Right renal pelvis (tissue), 4 donors: ENCODE measurements at regions not wholly inside any gene's neighbourhood (a gene's known extent, or its start where the extent isn't known, plus 50 kb on each side); places are given as distances from the start of the nearest gene placed in this dataset.
"Not testable (repeated sequence)": the region's sequence is repeated elsewhere in the genome, so short reads cannot be mapped to it uniquely, and the experiment has no call there.

Experiments used
- DNase-seq, 4 donors: peaks; one replicate each; pipeline ENCODE4 v3.0.0-alpha.2; 2013; ENCODE audit warnings: low read depth in 4 of 4, low spot score in 3 of 4, missing footprints in 1 of 4

DNA sequence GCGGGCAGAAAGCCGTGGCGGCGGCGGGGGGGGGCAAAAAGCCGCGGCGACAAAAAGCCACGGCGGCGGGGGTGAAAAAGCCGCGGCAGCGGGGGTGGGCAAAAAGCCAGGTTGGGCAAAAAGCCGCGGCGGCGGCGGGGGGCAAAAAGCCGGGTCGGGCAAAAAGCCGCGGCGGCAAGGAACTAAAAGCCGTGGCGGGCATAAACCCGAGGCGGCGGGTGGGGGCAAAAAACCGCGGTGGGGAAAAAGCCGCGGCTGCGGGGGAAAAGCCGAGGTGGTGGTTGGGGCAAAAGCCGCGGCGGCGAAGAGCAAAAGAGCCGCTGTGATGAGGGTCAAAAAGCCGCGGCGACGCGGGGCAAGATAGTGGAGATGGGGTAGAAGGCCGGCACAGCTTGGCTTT, 1834.2 kb downstream of the FOXD4L5 start:
- DNase-seq, result not testable (repeated sequence)

DNA sequence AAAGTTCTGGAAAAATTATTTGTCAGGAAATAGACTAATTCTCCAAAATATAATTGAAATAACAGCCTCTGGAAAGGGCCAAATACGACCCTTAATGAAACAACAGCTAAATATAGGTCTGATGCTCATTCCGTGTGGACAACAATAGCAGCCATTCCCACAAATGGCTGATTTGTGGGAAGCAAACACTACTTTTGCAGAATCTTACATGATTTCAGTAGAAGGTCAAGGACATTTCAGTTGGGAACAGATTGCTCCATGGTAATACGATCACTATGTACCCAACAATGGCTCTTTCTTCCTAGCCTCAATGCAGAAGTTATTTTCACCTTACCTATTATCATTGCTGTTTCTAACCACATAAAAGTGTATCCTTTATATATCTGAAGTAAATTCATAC, 1859.9 kb downstream of the FOXD4L5 start:
- DNase-seq, result not testable (repeated sequence)

DNA sequence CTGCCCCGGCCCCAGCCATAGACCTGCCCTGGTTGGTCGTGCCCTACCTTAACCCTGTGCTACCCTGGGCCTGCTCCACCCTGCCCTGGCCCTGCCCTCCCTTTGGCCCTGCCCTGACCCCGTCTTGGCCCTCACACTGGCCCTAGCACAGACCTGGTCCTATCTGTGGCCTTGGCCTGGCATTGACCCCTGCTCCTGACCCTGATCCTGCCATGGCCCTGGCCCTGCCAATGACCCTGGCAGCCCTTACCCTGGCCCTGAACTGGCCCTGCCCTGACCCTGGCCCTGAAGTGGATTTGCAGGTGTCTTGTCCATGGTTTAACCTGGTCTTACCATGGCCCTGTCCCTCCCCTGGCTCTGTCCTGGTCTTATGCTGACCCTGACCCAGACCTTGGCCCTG, 1894.1 kb downstream of the FOXD4L5 start:
- DNase-seq, result not testable (repeated sequence)

DNA sequence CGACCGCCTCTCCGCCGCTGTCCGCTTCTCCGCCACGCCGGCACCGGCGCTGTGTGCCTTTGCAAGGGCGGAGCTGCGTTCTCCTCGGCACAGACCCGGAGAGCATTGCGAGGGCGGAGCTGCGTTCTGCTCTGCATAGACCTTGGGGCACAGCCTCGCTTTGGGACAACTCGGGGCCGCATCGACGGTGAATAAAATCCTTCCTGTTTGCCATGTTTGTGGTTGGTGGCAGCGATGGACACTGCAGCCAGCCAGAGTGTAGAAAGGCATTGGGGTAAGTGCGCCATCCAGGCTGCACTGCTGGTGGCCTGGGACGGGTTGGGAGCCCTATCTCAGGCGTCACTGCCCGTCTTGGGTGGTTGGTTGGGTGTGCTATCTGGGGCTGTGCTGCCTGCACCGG, 1899.5 kb downstream of the FOXD4L5 start:
- DNase-seq, result not testable (repeated sequence)

DNA sequence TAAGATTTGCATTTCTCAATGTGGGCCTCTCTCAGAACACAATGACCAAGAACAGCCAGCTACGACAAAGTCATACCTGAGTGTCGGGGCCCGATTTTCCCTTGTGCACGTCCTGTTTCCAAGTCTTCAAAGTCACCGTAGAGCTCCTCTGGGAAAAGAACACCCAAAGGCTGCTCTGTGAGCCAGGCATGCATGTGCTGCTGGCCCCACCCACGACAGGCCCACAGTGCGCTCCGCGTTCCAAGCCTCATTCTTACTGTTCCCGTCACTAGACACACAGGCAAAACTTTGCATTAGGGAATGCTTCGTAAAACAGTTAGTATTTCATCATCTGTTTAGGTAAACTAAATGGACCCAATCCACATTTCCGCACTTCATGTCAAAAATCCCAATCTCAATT, 1905.1 kb downstream of the FOXD4L5 start:
- DNase-seq, result not testable (repeated sequence)

DNA sequence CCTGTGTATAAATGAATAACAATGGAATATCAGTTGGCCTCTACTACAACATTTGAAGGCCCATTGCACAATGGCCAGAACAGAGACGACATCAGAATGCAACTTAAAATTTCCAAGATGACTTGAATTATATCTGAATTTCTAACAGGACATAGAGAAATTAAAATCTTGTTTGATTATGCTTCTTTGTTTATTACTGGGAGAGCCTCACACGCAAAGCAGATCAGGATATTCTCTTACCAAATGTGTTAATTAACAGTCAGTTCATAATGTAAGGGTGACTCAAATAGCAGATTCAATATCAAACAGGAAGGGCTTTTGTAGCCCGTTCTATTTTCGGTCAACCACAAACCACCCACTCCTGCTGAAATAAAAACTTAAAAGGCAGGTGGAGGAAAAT, 1930.8 kb downstream of the FOXD4L5 start:
- DNase-seq, result not testable (repeated sequence)

DNA sequence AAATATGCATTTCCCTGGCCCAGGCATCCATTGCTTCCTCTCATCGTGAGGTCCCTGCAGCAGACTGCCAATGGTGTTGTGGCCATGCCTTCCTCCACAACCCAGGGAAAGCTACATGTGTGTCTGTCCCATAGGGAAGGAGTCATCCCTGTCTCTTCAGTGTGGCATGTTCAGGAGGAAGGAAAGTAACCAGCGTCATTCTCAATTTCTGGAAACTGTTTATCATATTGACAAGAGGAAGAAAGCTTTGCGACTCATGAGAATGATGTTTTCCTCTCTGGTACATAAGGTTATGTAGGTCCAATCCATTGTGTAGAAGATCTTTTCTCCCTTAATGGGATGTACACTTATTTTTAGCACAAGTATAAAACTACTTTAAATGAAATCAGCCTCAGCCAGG, 1937.7 kb downstream of the FOXD4L5 start:
- DNase-seq, result not testable (repeated sequence)

DNA sequence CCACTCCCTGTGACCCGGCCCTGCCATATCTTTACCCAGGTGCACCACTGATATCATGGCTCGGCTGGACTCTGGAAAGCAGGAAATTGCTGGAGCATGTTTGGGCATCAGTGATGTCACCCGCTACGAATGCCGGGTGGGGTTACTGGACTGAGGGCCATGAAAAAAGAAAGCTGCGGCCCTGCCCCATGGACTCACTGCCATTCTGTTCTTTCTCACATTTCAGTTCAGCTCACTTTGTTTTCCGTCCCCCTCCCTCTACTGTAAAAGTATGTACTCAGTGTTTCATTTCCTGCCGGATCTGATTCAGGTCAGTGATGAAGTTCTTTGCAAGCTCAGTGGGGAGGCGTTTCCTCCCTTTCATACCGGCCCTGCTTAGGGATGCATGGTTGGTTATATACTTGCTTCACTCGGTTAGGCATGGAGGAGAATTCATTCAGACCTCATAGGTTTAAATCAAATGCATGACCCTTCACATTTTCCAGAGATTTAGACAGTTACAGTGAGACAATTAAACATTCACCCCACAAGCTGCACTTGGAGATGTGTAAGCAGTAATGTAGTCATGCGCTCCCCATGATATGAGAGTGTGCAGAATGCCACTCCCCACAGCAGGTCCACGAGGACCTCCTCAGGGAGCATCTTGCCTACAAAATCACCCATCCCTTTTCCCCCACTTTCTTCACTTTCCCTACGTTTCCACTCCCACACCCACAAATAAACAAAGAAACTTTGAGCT, 1938.5 kb downstream of the FOXD4L5 start:
- peak; percentile 39 to 63 (median 48) for DNase-seq

DNA sequence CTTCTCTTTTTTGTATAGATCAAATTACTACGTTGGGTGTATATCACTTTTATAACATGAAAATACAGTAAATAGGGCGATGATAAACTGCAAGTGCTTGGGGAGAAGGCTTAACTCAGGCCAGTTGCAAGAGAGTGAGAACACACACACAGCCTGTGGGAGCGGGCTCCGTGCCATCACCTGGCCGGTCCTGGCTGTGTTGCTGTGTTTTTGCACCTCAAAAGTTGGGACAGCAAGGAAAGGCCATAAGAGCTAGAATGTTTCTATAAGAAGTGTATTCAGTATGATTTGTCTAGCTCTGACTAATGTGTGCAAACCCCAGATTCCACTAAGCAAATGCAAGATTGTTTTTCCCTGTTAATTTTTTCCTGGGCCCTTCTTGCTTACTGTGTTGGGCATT, 1940.6 kb downstream of the FOXD4L5 start:
- DNase-seq, result not testable (repeated sequence)

DNA sequence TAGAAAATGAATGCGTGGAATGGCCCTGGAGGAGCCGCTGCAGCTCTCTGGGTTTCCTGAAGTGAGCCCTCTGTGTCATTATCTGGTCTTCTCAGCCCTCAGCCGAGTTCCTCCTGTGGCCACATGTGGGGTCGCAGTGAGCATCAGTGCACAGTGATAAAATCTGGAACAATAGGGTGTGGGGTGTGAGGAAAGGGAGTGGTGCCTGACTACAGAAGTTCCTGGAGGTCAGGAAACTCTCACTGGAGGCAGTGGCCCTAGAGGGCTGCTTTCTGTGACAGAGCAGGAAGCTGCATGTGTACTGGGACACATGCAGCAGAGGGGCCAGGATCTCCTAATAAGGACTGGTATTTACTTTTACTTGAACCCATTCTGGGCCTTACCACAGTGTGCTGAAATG, 1942.5 kb downstream of the FOXD4L5 start:
- not testable (repeated sequence) for DNase-seq

DNA sequence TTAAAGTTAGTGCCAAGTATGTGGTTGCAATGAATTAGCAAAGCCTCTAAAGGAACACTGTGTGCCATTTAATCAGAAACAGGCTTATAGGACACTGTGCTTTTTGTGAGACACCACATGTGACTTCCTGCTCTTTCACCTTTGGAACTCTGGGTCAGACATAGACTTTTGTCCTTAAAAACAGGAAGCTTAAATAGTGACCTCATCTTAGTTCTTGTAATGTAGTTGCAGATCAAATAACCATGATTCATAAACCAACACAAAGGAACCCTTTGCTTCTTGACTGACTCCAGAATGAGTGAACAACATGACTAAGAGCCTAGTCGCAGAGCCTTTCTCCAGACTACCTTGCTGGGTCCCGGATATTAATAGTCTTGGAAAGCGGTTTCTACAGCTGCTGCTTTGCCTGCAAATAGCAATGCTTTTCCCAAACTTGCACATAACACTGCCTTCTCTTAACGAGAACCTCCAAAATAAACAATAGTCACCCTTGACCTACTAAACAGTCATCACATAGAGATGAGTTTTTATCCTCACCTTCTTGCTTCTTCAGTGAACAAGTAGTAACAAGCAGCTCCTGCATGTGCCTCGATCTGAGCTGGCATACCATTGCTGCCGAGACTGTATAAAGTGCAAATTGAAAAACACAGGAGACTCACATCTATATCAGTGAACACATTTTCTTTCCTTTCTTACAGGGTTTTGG, 1947.0 kb downstream of the FOXD4L5 start:
- DNase-seq, result not testable (repeated sequence)

DNA sequence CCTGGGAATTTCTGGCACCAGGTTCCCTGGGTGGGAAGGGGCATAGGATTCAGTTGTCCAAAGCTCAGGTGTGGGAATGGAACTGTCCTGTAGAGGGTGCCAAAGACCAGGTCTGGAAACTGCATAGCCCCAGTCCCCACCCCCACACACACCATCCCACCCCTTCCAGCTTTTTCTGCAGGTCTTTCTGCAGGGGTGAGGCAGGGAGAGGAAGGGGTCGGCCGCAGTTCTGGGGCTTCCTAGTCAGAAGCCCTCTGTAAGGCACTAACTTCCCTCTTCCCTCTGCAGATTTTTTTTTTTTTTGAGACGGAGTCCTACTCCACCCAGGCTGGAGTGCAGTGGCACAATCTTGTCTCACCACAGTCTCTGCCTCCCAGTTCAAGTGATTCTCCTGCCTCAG, 1949.7 kb downstream of the FOXD4L5 start:
- DNase-seq, result not testable (repeated sequence)

DNA sequence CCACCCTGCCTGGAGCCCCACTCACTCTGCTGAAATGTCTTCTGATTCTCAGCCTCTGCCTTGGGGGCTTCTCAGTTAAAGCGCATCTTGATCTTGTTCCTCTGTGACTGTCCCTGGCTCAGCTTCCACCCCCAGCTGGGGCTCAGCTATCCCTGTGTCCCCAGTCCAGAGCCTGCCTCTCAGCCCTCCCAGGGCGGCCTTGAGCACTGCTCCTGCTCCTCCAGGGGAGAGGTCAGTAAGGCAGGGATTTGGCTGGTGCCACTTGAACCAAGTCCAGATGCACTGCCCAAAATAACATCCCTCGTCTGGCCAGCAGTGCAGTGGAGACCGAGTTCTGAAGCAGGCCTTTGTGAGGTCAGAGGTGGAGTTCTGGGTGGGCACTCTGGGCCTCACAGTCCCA, 1950.8 kb downstream of the FOXD4L5 start:
- not testable (repeated sequence) for DNase-seq

DNA sequence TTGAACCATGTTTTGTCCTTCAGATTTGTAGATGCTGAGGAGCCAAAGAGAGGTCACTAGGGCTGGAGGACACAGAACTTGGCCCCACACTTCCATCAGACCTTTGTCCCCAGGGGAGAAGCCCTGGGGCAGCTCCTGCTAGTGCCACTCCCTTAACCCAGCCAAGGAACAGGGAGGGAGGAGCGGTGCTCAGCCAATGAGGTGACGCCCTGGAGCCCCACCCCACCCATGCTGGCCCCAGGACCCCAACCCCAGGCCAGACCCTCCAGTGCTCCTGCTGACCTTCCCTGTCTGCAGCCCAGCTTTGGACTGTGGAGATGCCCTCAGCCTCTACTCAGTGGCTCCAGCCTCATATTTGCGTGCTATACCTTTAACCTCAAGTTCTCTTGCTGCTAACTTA, 1951.9 kb downstream of the FOXD4L5 start:
- DNase-seq, result not testable (repeated sequence)

DNA sequence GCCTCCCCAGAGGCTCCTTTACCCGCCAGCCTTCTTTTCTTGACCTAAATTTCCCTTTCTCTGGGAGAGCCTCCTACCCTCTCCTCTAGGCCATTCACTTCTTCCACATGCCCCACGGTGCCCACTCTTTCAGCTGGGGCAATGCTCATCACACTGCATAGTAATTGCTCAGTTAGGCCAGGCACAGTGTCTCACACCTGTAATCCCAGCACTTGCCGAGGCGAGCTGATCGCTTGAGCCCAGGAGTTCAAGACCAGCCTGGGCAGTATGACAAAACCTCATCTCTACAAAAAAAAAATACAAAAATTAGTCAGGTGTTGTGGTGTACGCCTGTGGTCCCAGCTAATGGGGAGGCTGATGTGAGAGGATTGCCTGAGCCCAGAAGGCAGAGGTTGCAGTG, 1956.7 kb downstream of the FOXD4L5 start:
- not testable (repeated sequence) for DNase-seq

DNA sequence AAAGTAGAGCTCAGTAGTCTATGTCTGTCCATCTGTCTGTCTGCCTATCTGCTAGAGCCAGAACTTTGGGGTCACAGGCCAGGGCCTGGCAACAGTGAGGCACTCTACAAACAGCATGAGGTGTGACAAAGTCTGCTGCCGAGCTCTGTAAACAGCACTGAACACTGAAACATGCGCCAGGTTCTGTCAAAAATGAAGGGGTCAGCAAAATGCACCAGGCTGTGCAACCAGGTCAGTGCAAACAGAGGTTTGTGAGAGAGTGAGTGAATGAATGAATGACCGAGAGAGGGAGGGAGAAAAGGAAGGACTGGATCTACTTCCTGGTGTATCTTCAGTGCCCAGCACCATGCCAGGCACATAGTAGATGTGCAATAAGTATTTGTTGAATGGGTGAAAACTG, 1957.8 kb downstream of the FOXD4L5 start:
- not testable (repeated sequence) for DNase-seq

DNA sequence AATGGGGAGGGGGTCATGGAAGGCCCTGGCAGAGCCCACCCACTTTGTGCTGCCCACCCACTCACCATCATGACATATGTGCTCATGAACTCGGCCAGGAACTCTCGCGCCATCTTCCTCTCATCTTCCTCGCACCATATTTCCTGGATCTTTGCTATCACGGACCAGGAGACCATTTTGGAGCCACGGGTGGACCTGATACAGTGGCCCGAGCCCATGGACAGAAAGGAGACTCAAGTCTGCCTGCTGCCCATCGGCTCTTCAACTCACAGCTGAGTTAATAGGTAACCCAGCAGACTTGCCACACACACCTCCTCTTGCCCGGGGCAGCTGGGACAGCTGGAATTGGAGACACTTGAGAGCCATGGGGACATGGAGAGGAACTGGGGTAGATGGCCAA, 1958.3 kb downstream of the FOXD4L5 start:
- not testable (repeated sequence) for DNase-seq

DNA sequence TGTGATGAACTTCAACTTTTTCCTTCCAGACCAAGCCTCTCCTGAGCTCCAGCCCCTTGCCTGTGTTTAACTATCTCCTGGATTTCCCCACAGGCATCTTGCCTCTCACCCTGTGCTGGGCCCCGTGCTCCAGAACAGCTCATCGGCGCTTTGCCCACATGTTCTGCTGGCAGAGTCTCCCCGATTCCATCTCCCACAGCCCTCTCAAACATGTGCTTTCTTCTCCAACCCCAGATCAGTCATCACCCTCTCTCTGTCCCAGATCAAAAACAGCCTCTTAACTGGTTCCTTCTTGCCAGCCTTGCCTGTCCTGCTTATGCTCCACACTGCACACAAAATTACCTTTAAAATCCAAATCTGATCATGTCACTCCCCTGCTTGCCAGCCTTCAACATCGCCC, 1959.3 kb downstream of the FOXD4L5 start:
- not testable (repeated sequence) for DNase-seq

DNA sequence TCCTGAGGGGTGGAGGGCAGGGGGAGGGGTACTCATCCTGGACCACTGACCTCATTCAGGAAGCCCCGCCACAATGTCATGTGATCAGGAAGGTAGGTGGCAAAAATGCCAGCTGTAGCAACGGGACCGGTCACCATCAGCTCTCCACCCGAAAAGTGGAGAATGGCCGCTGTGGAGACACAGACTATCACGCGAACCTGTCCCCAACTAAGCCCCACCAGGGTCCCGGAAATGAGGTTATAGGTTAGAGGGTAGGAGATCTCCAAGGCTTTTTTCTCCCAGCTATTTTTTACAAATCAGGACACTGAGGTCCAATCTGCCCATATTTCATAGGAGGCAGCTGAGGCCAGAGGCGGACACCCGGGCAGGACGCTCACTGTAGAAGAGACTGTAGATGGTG, 1966.9 kb downstream of the FOXD4L5 start:
- not testable (repeated sequence) for DNase-seq

DNA sequence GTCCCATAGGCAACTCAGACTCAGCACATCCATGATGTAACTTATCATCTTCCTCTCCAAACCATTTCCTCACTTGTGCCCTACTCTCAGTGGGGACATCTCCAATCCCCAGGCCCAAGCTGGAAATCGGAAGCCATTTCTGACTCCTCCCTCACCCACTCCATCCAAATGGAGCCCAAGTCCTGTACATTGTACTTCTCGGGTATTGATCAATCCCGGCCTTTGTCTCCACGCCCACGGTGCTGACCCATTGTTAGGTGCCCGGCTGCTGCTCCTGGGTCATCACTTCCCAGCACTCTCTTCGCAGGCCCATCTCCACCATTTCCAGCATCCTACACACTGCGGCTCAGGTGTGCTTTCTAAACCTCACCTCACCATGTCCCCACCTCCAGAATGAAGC, 1969.6 kb downstream of the FOXD4L5 start:
- not testable (repeated sequence) for DNase-seq

DNA sequence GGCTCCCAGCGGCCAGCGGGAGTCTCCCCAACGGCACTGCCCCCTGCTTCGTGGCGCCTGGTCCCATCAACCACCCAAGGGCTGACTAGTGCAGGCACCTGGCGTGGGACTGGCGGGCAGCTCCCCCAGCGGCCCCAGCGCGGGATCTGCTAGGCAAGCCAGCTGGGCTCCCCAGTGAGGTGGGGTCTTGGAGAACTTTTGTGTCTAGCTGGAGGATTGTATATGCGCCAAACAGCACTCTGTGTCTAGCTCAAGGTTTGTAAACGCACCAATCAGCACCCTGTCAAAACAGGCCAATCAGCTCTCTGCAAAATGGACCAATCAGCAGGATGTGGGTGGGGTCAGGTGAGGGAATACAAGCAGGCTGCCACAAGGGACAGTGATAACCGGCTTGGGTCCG, 1988.2 kb downstream of the FOXD4L5 start:
- DNase-seq, result not testable (repeated sequence)

DNA sequence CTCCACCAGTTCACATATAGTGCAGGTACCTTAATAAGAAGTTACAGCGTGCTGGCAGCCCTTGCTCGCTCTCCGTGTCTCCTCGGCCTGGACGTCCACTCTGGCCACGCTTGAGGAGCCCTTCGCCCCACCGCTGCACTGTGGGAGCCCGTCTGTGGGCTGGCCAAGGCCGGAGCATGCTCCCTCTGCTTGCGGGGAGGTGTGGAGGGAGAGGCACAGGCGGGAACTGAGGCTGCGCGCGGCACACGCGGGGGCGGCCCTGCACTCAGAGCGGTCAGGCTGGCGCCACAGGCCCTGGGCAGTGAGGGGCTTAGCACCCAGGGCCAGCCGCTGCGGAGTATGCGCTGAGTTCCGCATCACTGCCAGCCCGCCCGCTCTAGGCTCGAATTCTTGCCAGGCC, 1988.6 kb downstream of the FOXD4L5 start:
- not testable (repeated sequence) for DNase-seq
